ENCODE measurements at regions not wholly inside any gene's neighbourhood (a gene's known extent, or its start where the extent isn't known, plus 50 kb on each side); places are given as distances from the start of the nearest gene placed in this dataset.

DNA sequence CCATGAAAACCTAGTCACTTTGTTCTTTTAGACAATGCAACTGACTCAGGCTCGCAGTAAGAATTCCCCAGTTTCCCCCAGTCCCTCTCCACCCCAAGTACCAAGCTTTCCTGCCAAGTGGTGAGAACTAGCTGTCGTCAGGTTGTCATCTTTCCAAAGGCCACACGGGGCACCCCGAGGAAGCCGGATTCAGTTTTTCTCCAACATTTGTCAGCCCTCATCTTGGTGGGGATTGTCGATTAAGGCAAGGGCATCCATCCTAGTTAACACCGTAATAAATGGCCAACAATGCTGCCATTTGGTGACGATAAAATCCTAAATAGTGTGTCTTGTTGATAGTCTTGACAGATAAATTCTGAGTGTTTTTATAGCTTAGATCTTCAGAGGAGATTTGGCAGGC lies 55.9 kb upstream of the PROX1 start:
- TF ChIP-seq, protein P1, sequence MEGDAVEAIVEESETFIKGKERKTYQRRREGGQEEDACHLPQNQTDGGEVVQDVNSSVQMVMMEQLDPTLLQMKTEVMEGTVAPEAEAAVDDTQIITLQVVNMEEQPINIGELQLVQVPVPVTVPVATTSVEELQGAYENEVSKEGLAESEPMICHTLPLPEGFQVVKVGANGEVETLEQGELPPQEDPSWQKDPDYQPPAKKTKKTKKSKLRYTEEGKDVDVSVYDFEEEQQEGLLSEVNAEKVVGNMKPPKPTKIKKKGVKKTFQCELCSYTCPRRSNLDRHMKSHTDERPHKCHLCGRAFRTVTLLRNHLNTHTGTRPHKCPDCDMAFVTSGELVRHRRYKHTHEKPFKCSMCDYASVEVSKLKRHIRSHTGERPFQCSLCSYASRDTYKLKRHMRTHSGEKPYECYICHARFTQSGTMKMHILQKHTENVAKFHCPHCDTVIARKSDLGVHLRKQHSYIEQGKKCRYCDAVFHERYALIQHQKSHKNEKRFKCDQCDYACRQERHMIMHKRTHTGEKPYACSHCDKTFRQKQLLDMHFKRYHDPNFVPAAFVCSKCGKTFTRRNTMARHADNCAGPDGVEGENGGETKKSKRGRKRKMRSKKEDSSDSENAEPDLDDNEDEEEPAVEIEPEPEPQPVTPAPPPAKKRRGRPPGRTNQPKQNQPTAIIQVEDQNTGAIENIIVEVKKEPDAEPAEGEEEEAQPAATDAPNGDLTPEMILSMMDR (IDR thresholded peaks at IDR 0.05): no peak
- TF ChIP-seq POLR2AphosphoS5 (IDR thresholded peaks at IDR 0.05; ENCODE audit: insufficient read depth in 1 of 2, low read depth in 1 of 2): no peak
